T-helper 1 cell treated with Interleukin-12 subunit alpha and Interleukin-12 subunit beta and Interleukin-4 antibody, amounts not matched to agents 30 μg/mL and 1 μg/mL, for 36 hours (primary cell): ENCODE measurements at regions not wholly inside any gene's neighbourhood (a gene's known extent, or its start where the extent isn't known, plus 50 kb on each side); places are given as distances from the start of the nearest gene placed in this dataset.
"Not testable (repeated sequence)": the region's sequence is repeated elsewhere in the genome, so short reads cannot be mapped to it uniquely, and the experiment has no call there.

Experiments used
- H3K27ac Mint-ChIP-seq: one replicate; pipeline ENCODE4 v1.8.0; 2021; ENCODE audit warnings: mild to moderate bottlenecking, mixed read lengths
- H3K27me3 Mint-ChIP-seq: one replicate; pipeline ENCODE4 v1.8.0; 2021; ENCODE audit warnings: low read depth, mixed read lengths
- H3K36me3 Mint-ChIP-seq: one replicate; pipeline ENCODE4 v1.8.0; 2021; ENCODE audit warnings: low read depth, mixed read lengths
- H3K4me1 Mint-ChIP-seq: one replicate; pipeline ENCODE4 v1.8.0; 2021; ENCODE audit warnings: low read depth, mixed read lengths
- H3K4me3 Mint-ChIP-seq: one replicate; pipeline ENCODE4 v1.8.0; 2021; ENCODE audit warnings: mild to moderate bottlenecking, moderate library complexity, mixed read lengths
- H3K9me3 Mint-ChIP-seq: one replicate; pipeline ENCODE4 v1.8.0; 2021; ENCODE audit warnings: mixed read lengths

GRCh38 chr15:20401058-20401457 lies 140.5 kb downstream of the GOLGA6L6 start:
- H3K4me3 Mint-ChIP-seq, H3K4me1 Mint-ChIP-seq, H3K27me3 Mint-ChIP-seq, H3K36me3 Mint-ChIP-seq, H3K9me3 Mint-ChIP-seq, H3K27ac Mint-ChIP-seq: not testable (repeated sequence)

GRCh38 chr15:20398680-20399079 lies 142.9 kb downstream of the GOLGA6L6 start:
- H3K36me3 Mint-ChIP-seq, H3K9me3 Mint-ChIP-seq, H3K4me1 Mint-ChIP-seq, H3K27me3 Mint-ChIP-seq, H3K4me3 Mint-ChIP-seq, H3K27ac Mint-ChIP-seq: not testable (repeated sequence)

GRCh38 chr15:20388161-20388560 lies 153.4 kb downstream of the GOLGA6L6 start:
- not testable (repeated sequence) for H3K4me1 Mint-ChIP-seq, H3K27ac Mint-ChIP-seq, H3K4me3 Mint-ChIP-seq, H3K27me3 Mint-ChIP-seq, H3K9me3 Mint-ChIP-seq, H3K36me3 Mint-ChIP-seq

- Mint-ChIP-seq H3K4me3 (no peak overlapping the region), H3K27ac (no peak overlapping the region), H3K9me3 (no peaks in the 10 kb centered on the region), H3K36me3 (no peaks in the 10 kb centered on the region), H3K27me3 (no peaks in the 10 kb centered on the region), H3K4me1 (no peaks in the 10 kb centered on the region)
These were observed 155.4 kb downstream of the GOLGA6L6 start for GRCh38 chr15:20386198-20386597.

- not testable (repeated sequence) for H3K4me3 Mint-ChIP-seq, H3K27me3 Mint-ChIP-seq, H3K9me3 Mint-ChIP-seq, H3K36me3 Mint-ChIP-seq, H3K27ac Mint-ChIP-seq, H3K4me1 Mint-ChIP-seq
These were observed 161.4 kb downstream of the GOLGA6L6 start for GRCh38 chr15:20380199-20380598.

- Mint-ChIP-seq H3K27me3 (no peaks in the 10 kb centered on the region), H3K4me3 (no peak overlapping the region), H3K36me3 (no peaks in the 10 kb centered on the region), H3K27ac (no peak overlapping the region), H3K9me3 (no peaks in the 10 kb centered on the region), H3K4me1 (no peaks in the 10 kb centered on the region)
These were observed 164.7 kb downstream of the GOLGA6L6 start for GRCh38 chr15:20376872-20377271.

- H3K36me3 Mint-ChIP-seq, H3K9me3 Mint-ChIP-seq, H3K27ac Mint-ChIP-seq, H3K27me3 Mint-ChIP-seq, H3K4me1 Mint-ChIP-seq, H3K4me3 Mint-ChIP-seq: not testable (repeated sequence)
These were observed 169.2 kb downstream of the GOLGA6L6 start for GRCh38 chr15:20372416-20372815.

GRCh38 chr15:20369500-20369899 lies 172.1 kb downstream of the GOLGA6L6 start:
- H3K36me3 Mint-ChIP-seq, result no peaks in the 10 kb centered on the region
- no peaks in the 10 kb centered on the region for H3K27me3 Mint-ChIP-seq
- H3K9me3 Mint-ChIP-seq, result no peaks in the 10 kb centered on the region
- H3K27ac Mint-ChIP-seq, result no peak overlapping the region
- no peak overlapping the region for H3K4me3 Mint-ChIP-seq
- no peaks in the 10 kb centered on the region for H3K4me1 Mint-ChIP-seq

- H3K4me3 Mint-ChIP-seq, result no peak overlapping the region
- no peaks in the 10 kb centered on the region for H3K36me3 Mint-ChIP-seq
- no peak overlapping the region for H3K27ac Mint-ChIP-seq
- H3K9me3 Mint-ChIP-seq, result no peaks in the 10 kb centered on the region
- H3K27me3 Mint-ChIP-seq, result no peaks in the 10 kb centered on the region
- H3K4me1 Mint-ChIP-seq, result no peaks in the 10 kb centered on the region
These were observed 172.6 kb downstream of the GOLGA6L6 start for GRCh38 chr15:20368974-20369373.

GRCh38 chr15:20367093-20367492 lies 174.5 kb downstream of the GOLGA6L6 start:
- H3K27ac Mint-ChIP-seq, result no peak overlapping the region
- H3K4me3 Mint-ChIP-seq, result no peak overlapping the region

GRCh38 chr15:20363591-20363990 lies 178.0 kb downstream of the GOLGA6L6 start:
- not testable (repeated sequence) for H3K27ac Mint-ChIP-seq, H3K27me3 Mint-ChIP-seq, H3K36me3 Mint-ChIP-seq, H3K4me1 Mint-ChIP-seq, H3K9me3 Mint-ChIP-seq, H3K4me3 Mint-ChIP-seq

More at GRCh38 chr15:20367093-20367492, 174.5 kb downstream of the GOLGA6L6 start:
- Mint-ChIP-seq H3K9me3 (no peaks in the 10 kb centered on the region), H3K27me3 (no peaks in the 10 kb centered on the region), H3K4me1 (no peaks in the 10 kb centered on the region), H3K36me3 (no peaks in the 10 kb centered on the region)

GRCh38 chr15:20361091-20361490 lies 180.5 kb downstream of the GOLGA6L6 start:
- Mint-ChIP-seq H3K27me3 (no peaks in the 10 kb centered on the region), H3K36me3 (no peaks in the 10 kb centered on the region), H3K9me3 (no peaks in the 10 kb centered on the region), H3K4me1 (peaks cover 4% of the 10 kb centered on the region), H3K4me3 (no peak overlapping the region), H3K27ac (no peak overlapping the region)

GRCh38 chr15:20358779-20359414 lies 182.7 kb downstream of the GOLGA6L6 start:
- no peak overlapping the region for H3K27ac Mint-ChIP-seq
- no peak overlapping the region for H3K4me3 Mint-ChIP-seq
- H3K4me1 Mint-ChIP-seq, result peaks cover 4% of the 10 kb centered on the region
- no peaks in the 10 kb centered on the region for H3K27me3 Mint-ChIP-seq
- no peaks in the 10 kb centered on the region for H3K9me3 Mint-ChIP-seq
- no peaks in the 10 kb centered on the region for H3K36me3 Mint-ChIP-seq

- H3K36me3 Mint-ChIP-seq, result no peaks in the 10 kb centered on the region
- H3K4me1 Mint-ChIP-seq, result peaks cover 4% of the 10 kb centered on the region
- no peaks in the 10 kb centered on the region for H3K9me3 Mint-ChIP-seq
- H3K27ac Mint-ChIP-seq, result no peak overlapping the region
- no peak overlapping the region for H3K4me3 Mint-ChIP-seq
- no peaks in the 10 kb centered on the region for H3K27me3 Mint-ChIP-seq
These were observed 183.4 kb downstream of the GOLGA6L6 start for GRCh38 chr15:20358066-20358778.

GRCh38 chr15:20357481-20358065 lies 184.0 kb downstream of the GOLGA6L6 start:
- H3K27ac Mint-ChIP-seq, result no peak overlapping the region
- H3K4me3 Mint-ChIP-seq, result no peak overlapping the region
- no peaks in the 10 kb centered on the region for H3K27me3 Mint-ChIP-seq
- H3K36me3 Mint-ChIP-seq, result no peaks in the 10 kb centered on the region
- peaks cover 4% of the 10 kb centered on the region for H3K4me1 Mint-ChIP-seq
- H3K9me3 Mint-ChIP-seq, result no peaks in the 10 kb centered on the region
